B cell (primary cell): ENCODE measurements at regions not wholly inside any gene's neighbourhood (a gene's known extent, or its start where the extent isn't known, plus 50 kb on each side); places are given as distances from the start of the nearest gene placed in this dataset.

Experiments used
- ATAC-seq: fragments of 200-7000 bp; cut with Tn5 transposase; one replicate; pipeline ENCODE4 v1.10.0; 2021; ENCODE audit warnings: low read depth, mild to moderate bottlenecking, moderate number of reproducible peaks, moderate library complexity
- CTCF ChIA-PET: fragments of 350-600 bp; sonication (Branson Sonifier 250); formaldehyde crosslinking; loops from one replicate; lab custom pipeline; 2021; ENCODE audit warnings: antibody characterized with exemption, inconsistent platforms; lab: Charles Lee
- POLR2A ChIA-PET: fragments of 350-600 bp; sonication (Branson Sonifier 250); formaldehyde crosslinking; loops from one replicate; lab custom pipeline; 2021; ENCODE audit warnings: antibody characterized with exemption; lab: Charles Lee
- DNase-seq: peaks from one replicate; pipeline ENCODE4 v3.0.0; 2013
- H2AFZ ChIP-seq: 2 replicates; pipeline ENCODE4 v1.6.1; 2012; ENCODE audit warnings: mild to moderate bottlenecking, low read depth, low read length; ENCODE audit not compliant: insufficient read depth, poor library complexity, severe bottlenecking
- H3K27ac ChIP-seq, 2 donors: 1 replicate in 1 of 2; 2 replicates in 1 of 2; pipeline ENCODE4 v1.5.1; 2012 to 2013; ENCODE audit warnings: low read length in 2 of 2, mild to moderate bottlenecking in 2 of 2, moderate library complexity in 1 of 2
- H3K27me3 ChIP-seq, 4 experiments: fragments of 200-600 bp in 1 of 4; sonication (generic) in 1 of 4; replicated peaks in 1 of 4; 1 replicate in 2 of 4; 2 replicates in 2 of 4; pipeline versions ENCODE4 v1.6.1 to v1.7.0; 2013 to 2016; ENCODE audit warnings: low read length in 3 of 4, mild to moderate bottlenecking in 2 of 4, mixed read lengths in 1 of 4, moderate library complexity in 1 of 4; ENCODE audit not compliant: insufficient read depth in 4 of 4, control insufficient read depth in 3 of 4; ENCODE audit errors: control extremely low read depth in 1 of 4
- H3K36me3 ChIP-seq, 2 experiments: replicated peaks in 1 of 2; 1 replicate in 1 of 2; 2 replicates in 1 of 2; pipeline versions ENCODE4 v1.6.1 to v1.7.1; 2013; ENCODE audit warnings: low read length in 1 of 2; ENCODE audit not compliant: insufficient read depth in 2 of 2, control insufficient read depth in 1 of 2; ENCODE audit errors: control extremely low read depth in 1 of 2, extremely low read depth in 1 of 2
- H3K4me1 ChIP-seq, 2 donors: fragments of 200-600 bp in 1 of 2; sonication (generic) in 1 of 2; 1 replicate in 1 of 2; 2 replicates in 1 of 2; pipeline versions ENCODE4 v1.5.1 to v1.6.1; 2013 to 2017; ENCODE audit warnings: low read length in 2 of 2; ENCODE audit not compliant: control insufficient read depth in 2 of 2, insufficient read depth in 2 of 2
- H3K4me2 ChIP-seq: replicated peaks from 2 replicates; pipeline ENCODE3; 2012; ENCODE audit warnings: mild to moderate bottlenecking, low read depth, low read length; ENCODE audit not compliant: poor library complexity, severe bottlenecking
- H3K4me3 ChIP-seq, 5 experiments: fragments of 200-600 bp in 1 of 5; sonication (generic) in 1 of 5; 1 replicate in 3 of 5; 2 replicates in 2 of 5; pipeline versions ENCODE4 v1.5.1 to v1.7.0; 2011 to 2016; ENCODE audit warnings: low read length in 4 of 5, mild to moderate bottlenecking in 4 of 5, low read depth in 2 of 5, control low read depth in 1 of 5, moderate library complexity in 1 of 5; ENCODE audit not compliant: insufficient read depth in 1 of 5; ENCODE audit errors: control extremely low read depth in 1 of 5, extremely low read depth in 1 of 5
- H3K79me2 ChIP-seq: fragments of 200-600 bp; sonication (generic); one replicate; pipeline ENCODE4 v1.6.0; 2016; ENCODE audit warnings: low read length; ENCODE audit not compliant: control insufficient read depth, insufficient read depth
- H3K9ac ChIP-seq: fragments of 200-600 bp; sonication (generic); 2 replicates; pipeline ENCODE4 v1.6.1; 2017; ENCODE audit warnings: mild to moderate bottlenecking, low read length, moderate library complexity
- H3K9me3 ChIP-seq, 3 donors: one replicate each; pipeline versions ENCODE4 v1.6.1 to v1.7.1; 2013; ENCODE audit warnings: low read length in 2 of 3; ENCODE audit not compliant: control insufficient read depth in 2 of 3, insufficient read depth in 1 of 3; ENCODE audit errors: control extremely low read depth in 1 of 3
- H4K20me1 ChIP-seq: 2 replicates; pipeline ENCODE4 v1.6.0; 2012; ENCODE audit warnings: mild to moderate bottlenecking, low read length; ENCODE audit not compliant: insufficient read depth, control insufficient read depth, poor library complexity, severe bottlenecking
- H3K27ac Mint-ChIP-seq: one replicate; pipeline ENCODE4 v1.8.0; 2021; ENCODE audit warnings: mixed read lengths
- H3K27me3 Mint-ChIP-seq: one replicate; pipeline ENCODE4 v1.8.0; 2021; ENCODE audit warnings: mixed read lengths
- H3K4me1 Mint-ChIP-seq: one replicate; pipeline ENCODE4 v1.8.0; 2021; ENCODE audit warnings: mixed read lengths
- H3K4me3 Mint-ChIP-seq: one replicate; pipeline ENCODE4 v1.8.0; 2021; ENCODE audit warnings: mixed read lengths
- H3K9me3 Mint-ChIP-seq: one replicate; pipeline ENCODE4 v1.8.0; 2022; ENCODE audit warnings: mixed read lengths; ENCODE audit not compliant: insufficient read depth
- CTCF ChIP-seq: fragments of 200-600 bp; IDR thresholded peaks from one replicate; pipeline ENCODE4 v1.8.0; 2022; ENCODE audit warnings: antibody characterized with exemption, mild to moderate bottlenecking
- EZH2 ChIP-seq: IDR thresholded peaks from 2 replicates; pipeline ENCODE4 v1.6.1; 2012; ENCODE audit warnings: borderline replicate concordance, low read depth, mild to moderate bottlenecking, moderate library complexity, low read length; ENCODE audit not compliant: insufficient read depth, poor library complexity, severe bottlenecking
- whole genome bisulfite sequencing: methylation state at CpG from one replicate; pipeline ENCODE4 v1.1.5; 2013; ENCODE audit warnings: missing lambda C conversion rate; ENCODE audit not compliant: insufficient coverage; 5-methylcytosine and 5-hydroxymethylcytosine counted together
- intact Hi-C: fragments of 100-400 bp; cut with micrococcal nuclease; formaldehyde crosslinking; loops from one replicate; pipeline ENCODE4 v1.10.0; 2022

- Histone ChIP-seq H3K79me2 (no peaks in the 10 kb centered on the region), H3K27ac (no peak overlapping the region), H3K4me3 (no peak overlapping the region), H3K9ac (no peak overlapping the region), H4K20me1 (no peaks in the 10 kb centered on the region), H3K9me3 (no peaks in the 10 kb centered on the region), H2AFZ (no peak overlapping the region), H3K36me3 (no peaks in the 10 kb centered on the region), H3K27me3 (no peaks in the 10 kb centered on the region), H3K4me2 (no peak overlapping the region), H3K4me1 (no peaks in the 10 kb centered on the region)
- POLR2A ChIA-PET, result no interaction called here
- CTCF ChIA-PET, result no interaction called here
- H3K27ac Mint-ChIP-seq, result no peak overlapping the region
- no peak for TF ChIP-seq CTCF
- TF ChIP-seq EZH2, result no peak
- H3K4me1 Mint-ChIP-seq, result no peaks in the 10 kb centered on the region
- H3K27me3 Mint-ChIP-seq, result no peaks in the 10 kb centered on the region
- H3K4me3 Mint-ChIP-seq, result no peak overlapping the region
- DNase-seq, result no peak
- H3K9me3 Mint-ChIP-seq, result peaks cover 6% of the 10 kb centered on the region
- ATAC-seq, result no peak
- intact Hi-C loops, result no loop called here
Observed at GRCh38 chr2:183224948-183225347, 100.7 kb downstream of the NUP35 start.

- ATAC-seq, result no peak
Observed at GRCh38 chr2:183227176-183227575, 102.9 kb downstream of the NUP35 start.

More at GRCh38 chr2:183227176-183227575, 102.9 kb downstream of the NUP35 start:
- Histone ChIP-seq H3K9me3 (no peaks in the 10 kb centered on the region), H3K27ac (no peak overlapping the region), H4K20me1 (no peaks in the 10 kb centered on the region), H3K9ac (no peak overlapping the region), H3K4me3 (no peak overlapping the region), H3K4me1 (no peaks in the 10 kb centered on the region), H3K36me3 (no peaks in the 10 kb centered on the region), H2AFZ (no peak overlapping the region), H3K27me3 (no peaks in the 10 kb centered on the region), H3K4me2 (no peak overlapping the region), H3K79me2 (no peaks in the 10 kb centered on the region)
- ChIA-PET POLR2A (no interaction called here), CTCF (no interaction called here)
- TF ChIP-seq CTCF (no peak), EZH2 (no peak)
- Mint-ChIP-seq H3K27ac (no peak overlapping the region), H3K27me3 (no peaks in the 10 kb centered on the region), H3K4me3 (no peak overlapping the region), H3K4me1 (no peaks in the 10 kb centered on the region), H3K9me3 (peaks cover 6% of the 10 kb centered on the region)
- intact Hi-C loops, result no loop called here
- WGBS, result 100% methylated on average over 1 of the region's 1 CpG
- no peak for DNase-seq
